Tibial nerve (tissue), 4 donors: ENCODE measurements at regions not wholly inside any gene's neighbourhood (a gene's known extent, or its start where the extent isn't known, plus 50 kb on each side); places are given as distances from the start of the nearest gene placed in this dataset.

ENCODE experiments used
- DNase-seq, 2 donors: peaks; one replicate each; pipeline ENCODE4 v3.0.0-alpha.2; 2019; ENCODE audit warnings: low spot score in 2 of 2
- H3K27ac ChIP-seq, 4 donors: fragments of 200-600 bp; sonication (generic) in 3 of 4; one replicate each; pipeline ENCODE4 v1.5.1; 2017 to 2019; ENCODE audit warnings: mild to moderate bottlenecking in 1 of 4
- H3K27me3 ChIP-seq, 2 donors: fragments of 200-600 bp; sonication (generic) in 1 of 2; one replicate each; pipeline versions ENCODE4 v1.5.1 to v1.6.0; 2017 to 2019
- H3K36me3 ChIP-seq, 3 donors: fragments of 200-600 bp; sonication (generic); one replicate each; pipeline ENCODE4 v1.5.1; 2018 to 2019
- H3K4me1 ChIP-seq, 4 donors: fragments of 200-600 bp; sonication (generic) in 3 of 4; one replicate each; pipeline ENCODE4 v1.5.1; 2017 to 2019
- H3K4me3 ChIP-seq, 4 donors: fragments of 200-600 bp; sonication (generic) in 3 of 4; one replicate each; pipeline ENCODE4 v1.5.1; 2017 to 2019; ENCODE audit warnings: mild to moderate bottlenecking in 1 of 4, moderate library complexity in 1 of 4
- H3K9me3 ChIP-seq, 4 donors: fragments of 200-600 bp; sonication (generic) in 3 of 4; one replicate each; pipeline ENCODE4 v1.5.1; 2017 to 2019
- EP300 ChIP-seq, 2 donors: sonication (generic); formaldehyde crosslinking; IDR thresholded peaks; one replicate each; pipeline ENCODE4 v1.6.1; 2017; ENCODE audit warnings: antibody characterized with exemption in 2 of 2, mild to moderate bottlenecking in 1 of 2
- POLR2A ChIP-seq, 2 donors: fragments of 450-650 bp; IDR thresholded peaks; one replicate each; pipeline ENCODE4 v1.6.1; 2017; ENCODE audit warnings: antibody characterized with exemption in 2 of 2, mild to moderate bottlenecking in 2 of 2, moderate library complexity in 2 of 2
- WGBS, 2 donors: methylation state at CpG; one replicate each; pipeline ENCODE4 v1.1.5; 2018; 5-methylcytosine and 5-hydroxymethylcytosine counted together
- TF ChIP-seq, protein P1 (sequence below), 5 experiments: fragments of 200-600 bp in 3 of 5; fragments of 450-650 bp in 2 of 5; sonication (generic) in 3 of 5; IDR thresholded peaks; one replicate each; pipeline ENCODE4 v1.5.1; 2016 to 2019; ENCODE audit warnings: antibody characterized with exemption in 5 of 5, mild to moderate bottlenecking in 3 of 5, moderate library complexity in 2 of 5

GRCh38 chr5:84831701-84832100 lies 447.0 kb upstream of the EDIL3 start:
- H3K4me1 ChIP-seq, result no peaks in the 10 kb centered on the region
- TF ChIP-seq EP300 (IDR thresholded peaks at IDR 0.05), result no peak
- no peak for TF ChIP-seq POLR2A (IDR thresholded peaks at IDR 0.05)
- TF ChIP-seq, protein P1, sequence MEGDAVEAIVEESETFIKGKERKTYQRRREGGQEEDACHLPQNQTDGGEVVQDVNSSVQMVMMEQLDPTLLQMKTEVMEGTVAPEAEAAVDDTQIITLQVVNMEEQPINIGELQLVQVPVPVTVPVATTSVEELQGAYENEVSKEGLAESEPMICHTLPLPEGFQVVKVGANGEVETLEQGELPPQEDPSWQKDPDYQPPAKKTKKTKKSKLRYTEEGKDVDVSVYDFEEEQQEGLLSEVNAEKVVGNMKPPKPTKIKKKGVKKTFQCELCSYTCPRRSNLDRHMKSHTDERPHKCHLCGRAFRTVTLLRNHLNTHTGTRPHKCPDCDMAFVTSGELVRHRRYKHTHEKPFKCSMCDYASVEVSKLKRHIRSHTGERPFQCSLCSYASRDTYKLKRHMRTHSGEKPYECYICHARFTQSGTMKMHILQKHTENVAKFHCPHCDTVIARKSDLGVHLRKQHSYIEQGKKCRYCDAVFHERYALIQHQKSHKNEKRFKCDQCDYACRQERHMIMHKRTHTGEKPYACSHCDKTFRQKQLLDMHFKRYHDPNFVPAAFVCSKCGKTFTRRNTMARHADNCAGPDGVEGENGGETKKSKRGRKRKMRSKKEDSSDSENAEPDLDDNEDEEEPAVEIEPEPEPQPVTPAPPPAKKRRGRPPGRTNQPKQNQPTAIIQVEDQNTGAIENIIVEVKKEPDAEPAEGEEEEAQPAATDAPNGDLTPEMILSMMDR (IDR thresholded peaks at IDR 0.05), result no peak
- WGBS, 2 donors, result 95% methylated on average over 1 of the region's 1 CpG
- DNase-seq, result no peak
- no peaks in the 10 kb centered on the region for H3K27me3 ChIP-seq
- no peak overlapping the region for H3K27ac ChIP-seq
- no peak overlapping the region for H3K4me3 ChIP-seq
- peaks cover 0 to 8% (median 0%) of the 10 kb centered on the region in 4 donors for H3K9me3 ChIP-seq
- no peaks in the 10 kb centered on the region for H3K36me3 ChIP-seq

- Histone ChIP-seq H3K4me3 (no peak overlapping the region), H3K4me1 (no peaks in the 10 kb centered on the region), H3K9me3 (peaks cover 0 to 8% (median 0%) of the 10 kb centered on the region in 4 donors), H3K27ac (no peak overlapping the region), H3K36me3 (no peaks in the 10 kb centered on the region), H3K27me3 (no peaks in the 10 kb centered on the region)
- 72 to 89% methylated on average over 5 to 19 of the region's 28 CpGs for WGBS, 2 donors
- TF ChIP-seq, protein P1 (IDR thresholded peaks at IDR 0.05), result no peak
- TF ChIP-seq POLR2A (IDR thresholded peaks at IDR 0.05), result no peak
- TF ChIP-seq EP300 (IDR thresholded peaks at IDR 0.05), result no peak
- no peak for DNase-seq
Observed at GRCh38 chr5:84830265-84830664, 445.6 kb upstream of the EDIL3 start.

- peaks cover 0 to 6% (median 0%) of the 10 kb centered on the region in 4 donors for H3K9me3 ChIP-seq
- 63 to 69% methylated on average over 1 of the region's 1 CpG for WGBS, 2 donors
- DNase-seq, result no peak
- no peaks in the 10 kb centered on the region for H3K4me1 ChIP-seq
- TF ChIP-seq, protein P1 (IDR thresholded peaks at IDR 0.05), result no peak
- TF ChIP-seq POLR2A (IDR thresholded peaks at IDR 0.05), result no peak
- TF ChIP-seq EP300 (IDR thresholded peaks at IDR 0.05), result no peak
- no peak overlapping the region for H3K27ac ChIP-seq
- no peaks in the 10 kb centered on the region for H3K36me3 ChIP-seq
- no peak overlapping the region for H3K4me3 ChIP-seq
- no peaks in the 10 kb centered on the region for H3K27me3 ChIP-seq
Observed at GRCh38 chr5:84825606-84826005, 440.9 kb upstream of the EDIL3 start.

DNA sequence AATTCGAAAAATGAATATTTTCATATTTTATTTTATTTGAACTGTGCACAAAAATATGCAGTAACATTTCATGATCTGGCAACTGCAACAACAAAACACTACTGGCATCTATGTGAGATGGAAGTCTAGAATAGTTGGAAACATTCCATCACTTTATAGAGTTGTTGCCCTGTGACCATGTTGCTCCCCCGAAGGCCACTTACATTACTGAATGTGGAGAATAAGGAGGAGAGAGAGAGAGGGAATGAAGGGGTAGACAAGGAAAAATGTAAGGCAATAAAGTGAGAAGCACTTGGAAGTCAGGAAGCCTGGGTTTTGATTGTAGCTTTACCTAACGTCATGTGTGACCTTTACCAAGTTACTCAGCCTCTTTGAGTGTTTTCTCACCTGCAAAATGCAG lies 437.2 kb upstream of the EDIL3 start:
- WGBS, 2 donors, result 33 to 35% methylated on average over 3 of the region's 3 CpGs
- Histone ChIP-seq H3K4me1 (no peaks in the 10 kb centered on the region), H3K4me3 (no peak overlapping the region), H3K9me3 (no peaks in the 10 kb centered on the region), H3K27me3 (no peaks in the 10 kb centered on the region), H3K27ac (no peak overlapping the region), H3K36me3 (no peaks in the 10 kb centered on the region)
- no peak for DNase-seq
- no peak for TF ChIP-seq EP300 (IDR thresholded peaks at IDR 0.05)

- TF ChIP-seq, protein P1 (IDR thresholded peaks at IDR 0.05), result no peak
- TF ChIP-seq POLR2A (IDR thresholded peaks at IDR 0.05) (no peak), EP300 (IDR thresholded peaks at IDR 0.05) (no peak)
- Histone ChIP-seq H3K9me3 (no peaks in the 10 kb centered on the region), H3K4me3 (no peak overlapping the region), H3K27ac (no peak overlapping the region), H3K36me3 (no peaks in the 10 kb centered on the region), H3K27me3 (no peaks in the 10 kb centered on the region), H3K4me1 (no peaks in the 10 kb centered on the region)
- WGBS, 2 donors, result 88 to 90% methylated on average over 5 of the region's 5 CpGs
- DNase-seq, result no peak
Observed at GRCh38 chr5:84817953-84818352, 433.3 kb upstream of the EDIL3 start.
